Kidney (tissue), 13 donors: ENCODE measurements at regions not wholly inside any gene's neighbourhood (a gene's known extent, or its start where the extent isn't known, plus 50 kb on each side); places are given as distances from the start of the nearest gene placed in this dataset.
"Not testable (repeated sequence)": the region's sequence is repeated elsewhere in the genome, so short reads cannot be mapped to it uniquely, and the experiment has no call there.

Experiments used
- DNase-seq, 5 donors: peaks; one replicate each; pipeline ENCODE4 v3.0.0-alpha.2; 2013 to 2020
- FAIRE-seq: peaks from 2 replicates; lab custom pipeline; 2012; peaks lifted over from hg19 to GRCh38; lab: Jason Lieb, UNC
- H3K27ac ChIP-seq, 2 donors: one replicate each; pipeline ENCODE4 v1.7.0; 2013; ENCODE audit warnings: low read depth in 2 of 2, low read length in 2 of 2, inconsistent platforms in 1 of 2
- H3K27me3 ChIP-seq: one replicate; pipeline ENCODE4 v1.7.1; 2013; ENCODE audit warnings: low read length, inconsistent platforms; ENCODE audit not compliant: control insufficient read depth, insufficient read depth
- H3K36me3 ChIP-seq, 3 donors: one replicate each; pipeline versions ENCODE4 v1.7.0 to v1.7.1; 2013; ENCODE audit warnings: low read length in 3 of 3, control low read depth in 1 of 3, inconsistent platforms in 1 of 3; ENCODE audit not compliant: insufficient read depth in 3 of 3, control insufficient read depth in 2 of 3
- H3K4me1 ChIP-seq, 3 donors: one replicate each; pipeline versions ENCODE4 v1.7.0 to v1.7.1; 2013; ENCODE audit warnings: low read length in 3 of 3, inconsistent platforms in 1 of 3, low read depth in 1 of 3; ENCODE audit not compliant: control insufficient read depth in 2 of 3, insufficient read depth in 2 of 3
- H3K4me3 ChIP-seq, 3 donors: one replicate each; pipeline versions ENCODE4 v1.7.0 to v1.8.1; 2013; ENCODE audit warnings: low read length in 3 of 3, control low read depth in 1 of 3, inconsistent platforms in 1 of 3
- H3K9ac ChIP-seq, 3 donors: one replicate each; pipeline versions ENCODE4 v1.7.0 to v1.7.1; 2013; ENCODE audit warnings: low read length in 3 of 3, control low read depth in 1 of 3, inconsistent platforms in 1 of 3
- H3K9me3 ChIP-seq, 3 donors: one replicate each; pipeline versions ENCODE4 v1.7.0 to v1.7.1; 2013; ENCODE audit warnings: low read length in 3 of 3, control low read depth in 1 of 3, inconsistent platforms in 1 of 3; ENCODE audit not compliant: control insufficient read depth in 2 of 3, insufficient read depth in 1 of 3
- CTCF ChIP-seq: IDR thresholded peaks from 3 replicates; pipeline ENCODE4 v1.5.1; 2012; ENCODE audit warnings: mild to moderate bottlenecking, moderate library complexity, borderline replicate concordance; ENCODE audit not compliant: insufficient read depth; ENCODE audit errors: extremely low read depth
- intact Hi-C: fragments of 100-400 bp; cut with DNase I; formaldehyde crosslinking; loops from one replicate; pipeline ENCODE4 v1.11.1; 2022
- donor health status: control.
- donor health status: control.
- donor health status: control.
- donor health status: control.
- donor health status: control.
- donor health status: DM: yes; HTN: yes; CAD: no.
- donor health status: Normal renal cell carcinoma (clear cell type).

DNA sequence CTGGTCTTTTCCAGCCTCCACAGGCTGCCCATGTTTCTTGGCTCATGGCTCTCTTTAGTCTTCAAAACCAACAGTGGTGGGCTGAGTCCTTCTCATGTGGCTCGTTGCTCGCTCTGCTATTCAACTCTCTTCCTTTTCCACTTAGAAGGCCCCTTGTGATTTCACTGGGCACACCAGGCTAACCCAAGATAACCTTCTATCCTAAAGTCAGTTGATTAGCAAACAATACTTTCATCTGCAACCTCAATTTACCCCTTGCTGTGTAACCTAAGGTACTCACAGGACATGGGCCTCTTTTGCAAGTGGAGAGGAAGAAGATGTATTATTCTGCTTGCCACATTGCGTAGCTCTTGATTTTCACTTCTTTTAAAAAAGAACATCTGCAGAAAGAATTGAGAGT, 79.6 kb downstream of the UTRN start:
- Histone ChIP-seq H3K4me1 (peaks cover 0 to 9% (median 0%) of the 10 kb centered on the region in 3 donors), H3K27ac (no peak overlapping the region), H3K9ac (no peak overlapping the region), H3K27me3 (no peaks in the 10 kb centered on the region), H3K4me3 (no peak overlapping the region), H3K36me3 (no peaks in the 10 kb centered on the region), H3K9me3 (no peaks in the 10 kb centered on the region)
- DNase-seq (no peak), FAIRE-seq (no peak)
- TF ChIP-seq CTCF: no peak
- intact Hi-C loops: no loop called here

- intact Hi-C loops: no loop called here
- FAIRE-seq (no peak), DNase-seq (peak in 1 of 5 donors; percentile 29)
- Histone ChIP-seq H3K9ac (no peak overlapping the region), H3K27me3 (no peaks in the 10 kb centered on the region), H3K27ac (no peak overlapping the region), H3K4me3 (no peak overlapping the region), H3K4me1 (peaks cover 0 to 8% (median 0%) of the 10 kb centered on the region in 3 donors), H3K36me3 (no peaks in the 10 kb centered on the region), H3K9me3 (no peaks in the 10 kb centered on the region)
- no peak for TF ChIP-seq CTCF
Measured at GRCh38 chr6:144365271-144365670, 80.1 kb downstream of the UTRN start.

DNA sequence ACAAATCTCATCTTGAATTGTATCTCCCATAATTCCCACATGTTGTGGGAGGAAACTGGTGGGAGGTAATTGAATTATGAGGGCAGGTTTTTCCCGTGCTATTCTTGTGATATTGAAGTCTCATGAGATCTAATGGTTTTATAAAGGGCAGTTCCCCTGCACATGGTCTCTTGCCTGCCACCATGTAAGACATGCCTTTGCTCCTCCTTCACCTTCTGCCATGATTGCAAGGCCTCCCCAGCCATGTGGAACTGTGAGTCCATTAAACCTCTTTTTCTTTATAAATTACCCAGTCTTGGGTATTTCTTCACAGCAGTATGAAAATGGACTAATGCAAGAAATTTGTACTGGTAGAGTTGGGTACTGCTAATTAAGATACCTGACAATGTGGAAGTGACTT, 84.6 kb downstream of the UTRN start:
- H3K36me3 ChIP-seq, H3K4me1 ChIP-seq, H3K9ac ChIP-seq, H3K27me3 ChIP-seq, FAIRE-seq, H3K4me3 ChIP-seq, DNase-seq, intact Hi-C loops, H3K27ac ChIP-seq, H3K9me3 ChIP-seq: not testable (repeated sequence)

GRCh38 chr6:144372116-144372515, 87.0 kb downstream of the UTRN start:
- Histone ChIP-seq H3K4me3 (no peak overlapping the region), H3K36me3 (no peaks in the 10 kb centered on the region), H3K9me3 (no peaks in the 10 kb centered on the region), H3K4me1 (no peaks in the 10 kb centered on the region), H3K27me3 (no peaks in the 10 kb centered on the region), H3K9ac (no peak overlapping the region), H3K27ac (no peak overlapping the region)
- no peak for TF ChIP-seq CTCF
- FAIRE-seq: no peak
- intact Hi-C loops: no loop called here
- no peak for DNase-seq
